Breast epithelium (tissue), 4 donors: ENCODE measurements at regions not wholly inside any gene's neighbourhood (a gene's known extent, or its start where the extent isn't known, plus 50 kb on each side); places are given as distances from the start of the nearest gene placed in this dataset.
"Not testable (repeated sequence)": the region's sequence is repeated elsewhere in the genome, so short reads cannot be mapped to it uniquely, and the experiment has no call there.

Source experiments
- DNase-seq, 2 donors: peaks; one replicate each; pipeline ENCODE4 v3.0.0-alpha.2; 2019; ENCODE audit warnings: low spot score in 2 of 2
- H3K27ac ChIP-seq, 2 donors: fragments of 200-600 bp; sonication (generic) in 1 of 2; one replicate each; pipeline ENCODE4 v1.5.1; 2016 to 2019; ENCODE audit warnings: mild to moderate bottlenecking in 1 of 2
- H3K27me3 ChIP-seq, 2 donors: fragments of 200-600 bp; sonication (generic) in 1 of 2; one replicate each; pipeline versions ENCODE4 v1.5.1 to v1.6.0; 2017 to 2019; ENCODE audit warnings: control low read depth in 1 of 2, mild to moderate bottlenecking in 1 of 2
- H3K36me3 ChIP-seq: fragments of 200-600 bp; one replicate; pipeline ENCODE4 v1.5.1; 2019
- H3K4me1 ChIP-seq, 2 donors: fragments of 200-600 bp; sonication (generic); one replicate each; pipeline ENCODE4 v1.5.1; 2016 to 2019; ENCODE audit warnings: control low read depth in 1 of 2
- H3K4me3 ChIP-seq, 3 donors: fragments of 200-600 bp; sonication (generic); 1 replicate in 2 of 3; 2 replicates in 1 of 3; pipeline ENCODE4 v1.5.1; 2016 to 2019; ENCODE audit warnings: mild to moderate bottlenecking in 3 of 3, moderate library complexity in 2 of 3
- H3K9me3 ChIP-seq, 2 donors: fragments of 200-600 bp; sonication (generic) in 1 of 2; one replicate each; pipeline ENCODE4 v1.5.1; 2016 to 2019; ENCODE audit warnings: control low read depth in 1 of 2
- POLR2A ChIP-seq: fragments of 450-650 bp; IDR thresholded peaks from one replicate; pipeline ENCODE4 v1.6.1; 2016; ENCODE audit warnings: antibody characterized with exemption, mild to moderate bottlenecking, moderate library complexity
- POLR2AphosphoS5 ChIP-seq, 3 donors: sonication (generic); formaldehyde crosslinking; IDR thresholded peaks; one replicate each; pipeline ENCODE4 v1.6.1; 2017; ENCODE audit warnings: antibody characterized with exemption in 3 of 3
- intact Hi-C: fragments of 100-400 bp; cut with DNase I; formaldehyde crosslinking; loops from one replicate; pipeline ENCODE4 v1.15.1; 2023; ENCODE audit warnings: low total_unique reads
- TF ChIP-seq, protein P1 (sequence below), 3 donors: fragments of 450-650 bp; IDR thresholded peaks; one replicate each; pipeline ENCODE4 v1.5.1; 2016 to 2017; ENCODE audit warnings: antibody characterized with exemption in 3 of 3, mild to moderate bottlenecking in 3 of 3, moderate library complexity in 3 of 3

DNA sequence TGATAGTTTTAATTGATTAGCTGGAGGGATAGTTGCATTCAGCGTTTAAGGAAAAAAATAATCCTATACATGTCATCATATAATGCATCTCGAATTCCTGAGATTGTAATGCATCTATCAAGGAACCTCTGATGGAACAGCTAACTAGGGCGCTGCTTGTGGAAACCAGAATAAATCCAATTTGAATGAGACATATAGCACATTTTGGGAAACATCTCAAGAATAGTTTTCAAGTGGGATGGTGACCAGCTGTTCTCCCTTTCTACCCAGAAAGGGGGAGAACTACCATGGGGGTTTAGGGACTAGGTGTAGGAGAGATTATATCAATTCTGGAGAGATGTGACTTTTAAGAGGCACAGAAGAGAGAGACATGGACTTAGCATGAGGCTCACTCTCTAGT is 319.3 kb upstream of the BRINP1 start:
- no peak for TF ChIP-seq POLR2A
- TF ChIP-seq, protein P1, sequence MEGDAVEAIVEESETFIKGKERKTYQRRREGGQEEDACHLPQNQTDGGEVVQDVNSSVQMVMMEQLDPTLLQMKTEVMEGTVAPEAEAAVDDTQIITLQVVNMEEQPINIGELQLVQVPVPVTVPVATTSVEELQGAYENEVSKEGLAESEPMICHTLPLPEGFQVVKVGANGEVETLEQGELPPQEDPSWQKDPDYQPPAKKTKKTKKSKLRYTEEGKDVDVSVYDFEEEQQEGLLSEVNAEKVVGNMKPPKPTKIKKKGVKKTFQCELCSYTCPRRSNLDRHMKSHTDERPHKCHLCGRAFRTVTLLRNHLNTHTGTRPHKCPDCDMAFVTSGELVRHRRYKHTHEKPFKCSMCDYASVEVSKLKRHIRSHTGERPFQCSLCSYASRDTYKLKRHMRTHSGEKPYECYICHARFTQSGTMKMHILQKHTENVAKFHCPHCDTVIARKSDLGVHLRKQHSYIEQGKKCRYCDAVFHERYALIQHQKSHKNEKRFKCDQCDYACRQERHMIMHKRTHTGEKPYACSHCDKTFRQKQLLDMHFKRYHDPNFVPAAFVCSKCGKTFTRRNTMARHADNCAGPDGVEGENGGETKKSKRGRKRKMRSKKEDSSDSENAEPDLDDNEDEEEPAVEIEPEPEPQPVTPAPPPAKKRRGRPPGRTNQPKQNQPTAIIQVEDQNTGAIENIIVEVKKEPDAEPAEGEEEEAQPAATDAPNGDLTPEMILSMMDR (IDR thresholded peaks at IDR 0.05): no peak
- no peak for TF ChIP-seq POLR2AphosphoS5 (IDR thresholded peaks at IDR 0.05)
- no peak for DNase-seq
- Histone ChIP-seq H3K27me3 (no peaks in the 10 kb centered on the region), H3K27ac (no peak overlapping the region), H3K36me3 (no peaks in the 10 kb centered on the region), H3K9me3 (no peaks in the 10 kb centered on the region), H3K4me3 (no peak overlapping the region), H3K4me1 (no peaks in the 10 kb centered on the region)
- intact Hi-C loops: no loop called here

DNA sequence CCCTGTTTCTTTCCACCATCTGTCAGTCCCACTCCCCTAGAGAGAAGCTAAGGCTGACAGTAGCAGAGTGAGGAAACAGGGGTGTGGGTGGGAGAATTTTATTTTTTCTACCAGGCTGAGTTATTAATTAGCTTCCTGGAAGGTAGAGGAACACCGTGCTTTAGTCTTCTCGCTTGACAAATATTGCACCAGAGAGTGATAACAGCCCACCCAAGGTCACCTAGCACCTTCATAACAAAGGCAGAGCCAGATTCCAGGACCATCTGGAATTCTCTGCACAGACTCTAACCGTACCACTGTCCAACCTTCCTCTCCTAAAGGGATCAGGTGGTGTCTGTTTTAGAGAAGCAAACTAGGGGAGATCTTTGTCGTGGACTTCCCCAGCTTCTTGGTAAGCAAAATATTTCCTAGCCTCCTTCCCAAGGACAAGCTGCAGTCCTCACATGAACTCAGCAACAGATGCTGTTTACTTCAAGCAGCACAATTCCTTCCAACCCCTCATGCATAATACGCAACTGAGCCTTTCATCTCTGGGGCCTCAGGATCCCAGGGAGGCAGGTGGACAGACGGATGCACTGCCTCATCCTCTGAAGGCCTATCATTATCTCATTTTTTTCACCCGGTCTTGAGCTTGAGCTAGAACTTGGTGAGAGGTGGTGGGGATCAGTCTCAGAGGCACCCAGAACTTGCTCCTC is 308.7 kb upstream of the BRINP1 start:
- H3K4me3 ChIP-seq: no peak overlapping the region
- DNase-seq: no peak
- H3K36me3 ChIP-seq: no peaks in the 10 kb centered on the region
- intact Hi-C loops: loop anchor here (5.0 kb wide), 1 partner anchor 339 kb away; no protein-coding TSS in a partner anchor
- no peaks in the 10 kb centered on the region for H3K27me3 ChIP-seq
- no peaks in the 10 kb centered on the region for H3K9me3 ChIP-seq
- no peak for TF ChIP-seq POLR2AphosphoS5 (IDR thresholded peaks at IDR 0.05)
- TF ChIP-seq POLR2A: no peak
- TF ChIP-seq, protein P1 (IDR thresholded peaks at IDR 0.05): no peak
- no peak overlapping the region for H3K27ac ChIP-seq
- no peaks in the 10 kb centered on the region for H3K4me1 ChIP-seq

DNA sequence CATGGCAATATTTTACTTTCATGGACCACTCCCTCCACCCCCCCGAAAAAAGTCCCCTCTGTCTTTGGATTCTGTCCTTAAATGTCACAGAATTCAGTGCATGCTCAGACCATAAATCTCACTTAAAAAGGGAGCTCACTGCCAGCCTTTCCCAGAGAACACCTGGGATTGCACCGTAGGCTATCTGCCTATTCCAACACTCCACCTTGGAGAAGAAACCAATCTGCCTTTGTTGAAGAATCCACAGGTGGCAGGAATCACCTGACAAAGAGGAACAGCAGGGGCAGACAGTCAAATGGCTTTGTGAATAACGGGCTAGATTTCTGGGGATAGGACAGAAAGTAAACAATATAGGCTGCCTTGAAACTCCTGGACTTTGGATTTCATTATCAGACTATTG is 306.7 kb upstream of the BRINP1 start:
- Histone ChIP-seq H3K9me3 (no peaks in the 10 kb centered on the region), H3K27ac (no peak overlapping the region), H3K27me3 (no peaks in the 10 kb centered on the region), H3K4me1 (no peaks in the 10 kb centered on the region), H3K36me3 (no peaks in the 10 kb centered on the region), H3K4me3 (no peak overlapping the region)
- TF ChIP-seq POLR2A (no peak), POLR2AphosphoS5 (IDR thresholded peaks at IDR 0.05) (no peak)
- TF ChIP-seq, protein P1 (IDR thresholded peaks at IDR 0.05): no peak
- intact Hi-C loops: loop anchor here (5.0 kb wide), 1 partner anchor 341 kb away; no protein-coding TSS in a partner anchor
- no peak for DNase-seq

DNA sequence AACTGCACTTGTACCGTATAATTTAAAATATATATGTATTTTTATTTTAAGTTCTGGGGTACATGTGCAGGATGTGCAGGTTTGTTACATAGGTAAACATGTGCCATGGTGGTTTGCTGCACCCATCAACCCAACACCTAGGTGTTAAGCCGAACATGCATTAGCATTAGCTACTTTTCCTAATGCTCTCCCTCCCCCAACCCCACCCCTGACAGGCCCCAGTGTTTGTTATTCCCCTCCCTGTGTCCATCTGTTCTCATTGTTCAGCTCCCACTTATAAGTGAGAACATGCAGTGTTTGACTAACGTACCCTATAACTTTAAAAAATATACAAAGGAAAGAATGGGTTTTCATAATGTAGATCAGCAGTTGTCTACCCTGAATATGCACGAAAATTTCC is 303.5 kb upstream of the BRINP1 start:
- H3K27me3 ChIP-seq, DNase-seq, H3K4me1 ChIP-seq, H3K4me3 ChIP-seq, H3K36me3 ChIP-seq, intact Hi-C loops, H3K9me3 ChIP-seq, H3K27ac ChIP-seq: not testable (repeated sequence)

DNA sequence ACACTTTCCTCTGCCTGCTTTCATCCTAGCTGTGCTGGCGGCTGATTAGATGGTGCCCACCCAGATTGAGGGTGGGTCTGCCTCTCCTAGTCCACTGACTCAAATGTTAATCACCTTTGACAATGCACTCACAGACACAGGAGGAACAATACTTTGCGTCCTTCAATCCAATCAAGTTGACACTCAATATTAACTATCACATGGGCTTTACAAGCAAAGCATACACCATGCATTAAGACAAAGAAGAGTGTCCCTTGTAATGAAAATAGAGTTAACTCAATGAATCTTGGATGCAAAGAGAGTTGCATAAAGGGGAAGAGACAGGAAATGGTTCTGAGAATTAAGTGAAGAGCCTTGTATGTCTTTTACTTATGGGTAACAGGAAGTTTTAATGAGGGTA is 298.7 kb upstream of the BRINP1 start:
- no peak overlapping the region for H3K4me3 ChIP-seq
- intact Hi-C loops: no loop called here

More for the DNA sequence above, 298.7 kb upstream of the BRINP1 start:
- Histone ChIP-seq H3K27me3 (no peaks in the 10 kb centered on the region), H3K9me3 (no peaks in the 10 kb centered on the region), H3K4me1 (no peaks in the 10 kb centered on the region), H3K27ac (no peak overlapping the region), H3K36me3 (no peaks in the 10 kb centered on the region)
- DNase-seq: no peak
- TF ChIP-seq, protein P1 (IDR thresholded peaks at IDR 0.05): no peak
- no peak for TF ChIP-seq POLR2A
- TF ChIP-seq POLR2AphosphoS5 (IDR thresholded peaks at IDR 0.05): no peak
